GM18508 (cell line): ENCODE measurements at regions not wholly inside any gene's neighbourhood (a gene's known extent, or its start where the extent isn't known, plus 50 kb on each side); places are given as distances from the start of the nearest gene placed in this dataset.
"Not testable (repeated sequence)": the region's sequence is repeated elsewhere in the genome, so short reads cannot be mapped to it uniquely, and the experiment has no call there.

Source experiments
- ATAC-seq: cut with Tn5 transposase; IDR thresholded peaks from one replicate; pipeline ENCODE4 v1.9.1; 2021; ENCODE audit warnings: moderate number of reproducible peaks; ENCODE audit not compliant: insufficient read depth, unreplicated experiment

DNA sequence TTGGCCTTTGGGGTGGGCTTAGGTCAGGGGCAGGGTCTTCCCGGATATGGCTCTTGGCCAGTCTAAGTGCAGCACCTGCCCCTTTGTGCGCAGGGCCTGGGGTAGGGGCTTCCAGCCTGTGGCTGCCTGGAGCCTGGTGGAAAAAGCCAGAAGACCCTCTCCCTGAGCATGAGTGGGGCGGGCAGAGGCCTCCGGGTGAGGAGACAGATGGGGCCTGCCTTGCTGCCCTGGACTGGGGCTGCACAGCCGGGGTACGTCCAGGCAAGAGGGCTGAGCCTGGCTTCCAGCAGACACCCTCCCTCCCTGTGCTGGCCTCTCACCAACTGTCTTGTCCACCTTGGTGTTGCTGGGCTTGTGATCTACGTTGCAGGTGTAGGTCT, 142.8 kb downstream of the TMEM121 start:
- ATAC-seq, result not testable (repeated sequence)

- ATAC-seq, result not testable (repeated sequence)
These were observed 143.3 kb downstream of the TMEM121 start for GRCh38 chr14:105669646-105670045.

GRCh38 chr14:105672450-105673200, 146.2 kb downstream of the TMEM121 start:
- not testable (repeated sequence) for ATAC-seq

- not testable (repeated sequence) for ATAC-seq
These were observed 149.1 kb downstream of the TMEM121 start for GRCh38 chr14:105675433-105675832.

- ATAC-seq, result not testable (repeated sequence)
These were observed 149.7 kb downstream of the TMEM121 start for GRCh38 chr14:105675905-105676670.

DNA sequence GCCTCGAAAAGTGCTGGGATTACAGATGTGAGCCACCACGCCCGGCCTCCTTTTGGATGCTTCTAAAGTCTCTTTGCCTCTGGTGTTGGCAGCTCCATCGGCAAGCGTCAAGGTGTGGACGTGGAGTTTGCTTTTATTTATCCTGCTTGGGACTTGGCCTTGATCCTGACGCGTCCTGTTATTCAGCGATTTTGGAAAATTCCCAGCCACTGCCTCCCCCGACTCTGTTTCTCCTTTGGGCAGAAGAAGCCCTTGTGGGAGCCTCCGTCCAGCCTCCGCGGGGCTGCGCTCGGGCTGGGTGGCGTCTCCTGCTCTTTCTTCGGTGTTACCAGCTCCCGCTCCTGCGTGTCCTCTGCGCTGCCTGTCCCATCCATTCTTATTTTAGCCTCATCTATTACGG, 151.7 kb downstream of the TMEM121 start:
- not testable (repeated sequence) for ATAC-seq

DNA sequence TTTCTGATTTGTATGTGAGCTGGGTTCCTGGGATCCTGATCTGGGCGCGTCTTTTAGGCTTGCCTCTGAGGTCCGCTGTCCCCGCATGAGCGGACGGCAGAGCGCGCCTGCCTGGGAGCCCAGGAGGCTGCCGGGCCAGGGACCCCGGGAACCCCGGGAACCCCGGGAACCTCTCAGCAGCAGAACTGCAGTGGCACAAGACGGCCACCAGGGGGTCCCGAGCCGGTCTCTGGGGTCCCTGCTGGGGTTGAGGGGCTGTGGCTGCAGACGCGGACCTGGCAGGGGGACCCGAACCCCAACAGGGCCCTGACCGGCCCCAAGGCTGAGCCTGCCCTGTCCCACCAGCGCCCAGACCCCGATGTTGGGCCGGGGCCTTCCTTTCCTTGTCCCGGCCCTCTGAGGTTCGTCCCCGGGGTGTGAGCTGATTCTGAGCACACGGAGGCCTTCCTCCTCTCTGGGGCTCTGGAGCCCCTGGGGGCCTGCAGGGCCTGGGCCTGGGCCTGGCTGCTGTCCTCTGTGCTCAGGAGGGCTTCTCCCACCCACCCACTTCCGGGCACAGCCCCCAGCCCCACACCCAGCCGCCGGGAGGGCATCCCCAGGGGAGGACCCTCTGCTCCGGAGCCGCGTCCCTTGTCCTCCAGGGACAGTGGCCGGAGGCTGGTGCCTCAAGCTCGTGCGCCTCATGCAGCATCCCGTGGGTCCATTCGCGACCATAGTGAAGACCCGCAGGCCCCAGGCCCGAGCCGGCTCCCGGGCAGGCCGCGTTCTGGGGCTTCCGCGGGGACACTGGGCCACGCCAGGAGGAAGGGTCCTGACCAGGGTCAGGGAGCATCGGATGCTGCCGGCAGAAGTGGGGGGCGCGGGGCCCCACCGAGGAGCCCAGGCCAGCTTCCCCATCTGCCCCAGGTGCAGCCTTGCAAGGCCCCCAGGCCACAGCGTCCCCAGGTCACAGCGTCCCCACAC, 152.9 kb downstream of the TMEM121 start:
- ATAC-seq, result not testable (repeated sequence)

DNA sequence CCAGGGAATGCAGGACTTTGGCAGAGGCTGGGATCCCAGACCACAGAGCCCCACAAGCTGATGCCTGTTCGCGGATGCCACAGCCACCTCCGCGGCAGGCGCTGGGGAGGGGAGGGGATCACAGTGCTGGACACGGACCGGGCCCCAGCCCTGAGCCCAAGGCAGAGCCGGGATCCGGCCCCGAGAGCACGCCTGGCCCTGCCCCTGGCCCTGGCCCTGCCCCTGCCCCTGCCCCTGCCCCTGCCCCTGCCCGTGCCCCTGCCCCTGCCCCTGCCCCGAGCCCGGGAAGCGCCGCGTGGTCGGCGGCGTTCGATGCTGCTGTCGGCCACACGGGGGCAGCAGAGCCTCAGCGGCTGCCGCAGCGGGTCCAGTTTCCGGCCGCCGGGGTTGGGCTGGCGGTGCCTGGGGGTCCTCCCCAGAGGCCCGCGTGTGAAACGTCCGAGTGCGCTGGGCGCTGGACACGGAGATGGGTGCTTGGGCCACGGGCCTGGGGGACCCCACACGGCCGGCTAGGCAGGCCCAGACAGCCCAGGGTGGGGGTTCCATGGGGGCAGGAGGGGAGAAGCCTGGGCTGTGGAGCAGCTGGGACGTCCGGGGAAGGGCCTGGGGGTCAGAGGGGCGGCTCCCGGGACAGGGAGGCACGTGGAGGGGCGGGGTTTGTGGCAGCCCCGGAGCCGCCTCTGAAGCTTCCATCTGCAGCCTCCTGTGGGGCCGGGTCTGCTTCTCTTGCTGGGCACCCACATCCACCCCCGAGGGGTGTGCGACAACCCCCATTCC, 153.8 kb downstream of the TMEM121 start:
- not testable (repeated sequence) for ATAC-seq

- not testable (repeated sequence) for ATAC-seq
These were observed 154.3 kb downstream of the TMEM121 start for GRCh38 chr14:105680736-105681098.

GRCh38 chr14:105681606-105682185, 155.3 kb downstream of the TMEM121 start:
- ATAC-seq, result not testable (repeated sequence)

DNA sequence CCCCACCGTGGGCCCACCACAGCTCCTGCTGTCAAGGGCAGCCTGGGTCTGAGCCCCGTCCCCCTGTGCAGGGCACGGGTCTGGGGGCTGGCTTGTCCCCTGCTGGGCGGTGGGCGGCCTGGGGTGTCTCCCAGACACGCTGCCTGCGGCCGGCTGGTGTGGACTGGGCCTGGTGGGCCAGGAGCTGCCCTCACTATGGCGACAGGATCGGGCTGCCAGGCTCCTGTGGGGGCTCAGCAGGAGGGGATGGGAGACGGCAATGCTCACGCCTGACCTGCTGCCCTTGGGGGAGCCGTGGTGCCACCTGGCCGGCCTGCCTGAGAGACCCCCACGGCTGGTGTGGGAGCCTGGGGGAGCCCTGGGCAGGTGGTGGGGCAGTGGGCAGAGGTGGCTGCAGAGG, 156.1 kb downstream of the TMEM121 start:
- not testable (repeated sequence) for ATAC-seq

- no peak for ATAC-seq
These were observed 156.7 kb downstream of the TMEM121 start for GRCh38 chr14:105682956-105683570.

- not testable (repeated sequence) for ATAC-seq
These were observed 157.7 kb downstream of the TMEM121 start for GRCh38 chr14:105684056-105684455.

DNA sequence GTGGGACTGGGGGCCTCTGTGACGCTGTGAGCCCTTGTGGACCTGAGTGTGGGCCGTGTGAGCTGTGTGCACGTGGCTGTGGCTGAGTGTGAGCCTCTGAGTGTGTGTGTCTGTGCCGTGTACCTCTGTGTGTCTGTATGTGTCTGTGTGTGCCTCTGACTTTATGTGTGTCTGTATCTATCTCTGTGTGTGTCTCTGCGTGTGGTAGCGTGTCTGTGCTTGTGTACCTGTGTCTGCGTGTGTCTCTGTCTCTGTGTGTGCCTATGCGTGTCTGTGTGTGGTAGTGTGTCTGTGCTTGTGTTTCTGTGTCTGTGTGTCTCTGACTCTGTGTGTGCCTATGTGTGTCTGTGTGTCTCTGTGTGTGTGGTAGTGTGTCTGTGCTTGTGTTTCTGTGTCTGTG, 158.2 kb downstream of the TMEM121 start:
- not testable (repeated sequence) for ATAC-seq

GRCh38 chr14:105685003-105685402, 158.6 kb downstream of the TMEM121 start:
- no peak for ATAC-seq

DNA sequence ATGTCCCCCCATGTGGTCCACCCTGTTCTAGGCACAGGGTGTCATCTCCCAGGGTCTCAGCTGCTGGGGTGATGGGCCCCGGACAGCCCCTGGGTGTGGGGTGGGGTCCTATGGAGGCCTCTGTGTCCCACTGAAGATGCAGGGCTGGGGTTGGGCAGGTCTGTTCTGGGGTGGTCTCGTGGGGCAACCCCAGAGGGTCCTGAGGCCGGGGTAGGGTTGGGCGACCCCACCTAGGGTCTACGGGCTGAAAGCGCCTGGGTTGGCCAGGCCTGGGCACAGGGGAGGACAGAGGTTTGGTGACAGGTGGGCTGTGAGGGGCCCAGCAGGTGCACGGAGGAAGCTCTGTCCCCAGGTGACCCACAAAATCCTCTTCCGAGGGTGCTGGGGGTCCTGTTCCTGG, 159.2 kb downstream of the TMEM121 start:
- not testable (repeated sequence) for ATAC-seq

- not testable (repeated sequence) for ATAC-seq
These were observed 159.7 kb downstream of the TMEM121 start for GRCh38 chr14:105686050-105686449.

DNA sequence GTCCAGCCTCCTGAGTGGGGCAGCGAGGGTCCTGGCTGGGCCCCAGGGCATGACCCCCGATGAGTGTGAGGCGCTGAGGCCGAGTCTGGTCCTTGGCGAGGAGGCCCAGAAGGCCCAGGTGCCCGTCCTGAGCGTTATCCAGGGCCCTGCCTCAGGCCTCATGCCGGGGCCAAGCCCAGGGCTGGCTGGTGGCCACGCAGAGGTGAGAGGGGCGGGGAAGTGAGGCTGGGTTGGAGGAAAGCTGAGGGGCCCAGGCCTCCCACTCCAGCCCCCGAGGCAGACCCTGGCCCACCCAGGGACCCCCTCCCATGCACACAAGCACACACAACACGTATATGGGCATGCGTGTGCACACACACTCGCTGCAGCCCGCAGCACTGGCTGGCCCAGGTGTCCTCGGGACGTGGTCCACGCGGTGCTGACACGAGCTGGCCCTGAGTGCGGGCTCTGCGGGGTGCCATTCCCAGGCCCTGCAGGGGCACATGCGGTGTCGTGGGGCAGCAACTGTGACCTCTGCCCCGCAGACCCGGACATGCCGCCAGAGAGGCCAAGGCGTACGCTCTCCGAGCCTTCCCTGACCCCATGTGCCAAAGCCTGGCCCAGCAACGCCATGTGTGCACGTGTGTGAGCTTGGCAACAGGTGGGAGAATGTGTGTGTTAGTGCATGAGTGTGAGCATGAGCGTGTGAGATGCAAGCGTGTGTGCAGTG, 160.2 kb downstream of the TMEM121 start:
- not testable (repeated sequence) for ATAC-seq
